HK-2 (cell line): ENCODE measurements at regions not wholly inside any gene's neighbourhood (a gene's known extent, or its start where the extent isn't known, plus 50 kb on each side); places are given as distances from the start of the nearest gene placed in this dataset.
A peak's percentile ranks its signal among the peaks of the same experiment; 100 is the strongest.
"Not testable (repeated sequence)": the region's sequence is repeated elsewhere in the genome, so short reads cannot be mapped to it uniquely, and the experiment has no call there.

Experiments
- DNase-seq: peaks from one replicate; pipeline ENCODE4 v3.0.0-alpha.2; 2018; ENCODE audit not compliant: unreplicated experiment

DNA sequence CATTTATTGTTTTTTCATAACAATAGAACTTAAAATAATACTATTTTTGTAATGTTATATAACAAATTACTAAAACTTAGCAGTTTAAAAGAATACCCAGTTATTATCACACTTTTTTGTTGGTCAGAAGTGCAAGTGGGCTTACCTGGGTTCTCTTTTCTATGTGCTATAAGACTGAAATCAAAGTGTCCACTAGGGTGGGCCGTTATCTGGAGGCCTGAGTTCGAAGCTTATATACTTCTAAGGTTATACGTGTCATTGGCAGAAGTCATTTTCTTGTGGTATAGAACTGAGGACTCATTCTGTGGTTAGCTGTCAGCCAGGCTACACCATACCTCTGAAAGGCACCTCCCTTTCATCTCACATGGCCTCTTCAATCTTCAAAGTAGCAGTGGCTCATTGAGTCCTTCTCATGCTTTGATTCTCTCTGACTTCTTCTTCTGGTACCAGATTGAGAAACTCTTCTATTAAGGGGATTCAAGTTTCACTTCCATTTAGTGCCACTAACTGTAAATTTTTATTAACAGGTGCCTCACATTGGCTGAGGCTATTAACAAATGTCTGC lies 414.3 kb downstream of the AMY1C start:
- no peak for DNase-seq

- DNase-seq: no peak
These were observed 422.6 kb downstream of the AMY1C start for GRCh38 chr1:104172243-104172681.

DNA sequence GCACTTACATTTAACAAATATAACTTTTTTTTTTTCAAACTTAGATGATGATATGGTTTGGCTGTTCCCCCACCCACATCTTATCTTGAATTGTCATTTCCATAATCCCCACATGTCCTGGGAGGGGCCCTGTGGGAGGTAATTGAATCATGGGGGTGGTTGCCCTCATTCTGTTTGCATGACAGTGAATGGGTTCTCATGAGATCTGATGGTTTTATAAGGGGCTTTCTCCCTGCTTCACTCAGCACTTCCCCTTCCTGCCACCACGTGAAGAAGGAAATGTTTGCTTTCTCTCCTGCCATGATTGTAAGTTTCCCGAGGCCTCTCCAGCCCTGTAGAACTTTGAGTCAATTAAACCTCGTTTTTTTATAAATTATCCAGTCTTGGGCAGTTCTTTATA lies 432.6 kb downstream of the AMY1C start:
- no peak for DNase-seq

GRCh38 chr1:104189207-104189606 lies 439.5 kb downstream of the AMY1C start:
- no peak for DNase-seq

- DNase-seq: no peak
These were observed 441.1 kb downstream of the AMY1C start for GRCh38 chr1:104190821-104191220.

- peak; percentile 30 for DNase-seq
These were observed 445.7 kb downstream of the AMY1C start for GRCh38 chr1:104195395-104195794.

GRCh38 chr1:104196136-104196535 lies 446.4 kb downstream of the AMY1C start:
- no peak for DNase-seq

- DNase-seq: no peak
These were observed 447.8 kb downstream of the AMY1C start for GRCh38 chr1:104197516-104197915.

DNA sequence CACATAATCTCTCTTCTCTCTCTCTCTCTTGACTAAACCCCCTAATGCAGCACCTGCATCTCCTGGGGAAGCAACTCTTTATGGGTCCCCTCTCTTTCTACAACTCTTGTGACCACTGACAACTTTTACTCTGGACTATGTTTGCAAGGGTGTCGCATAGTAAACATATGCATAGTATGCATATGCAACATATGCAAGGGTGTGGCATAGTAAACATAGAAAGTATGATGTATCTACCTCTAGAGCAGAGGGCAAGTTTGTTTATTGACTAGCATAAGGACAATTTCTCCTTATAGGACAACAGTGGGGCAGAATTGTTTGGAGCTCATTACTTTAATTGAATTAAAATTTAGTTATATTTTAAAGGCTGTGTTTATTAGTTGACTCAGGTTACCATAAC lies 462.5 kb downstream of the AMY1C start:
- DNase-seq: no peak

- not testable (repeated sequence) for DNase-seq
These were observed 467.8 kb downstream of the AMY1C start for GRCh38 chr1:104217395-104217986.

GRCh38 chr1:104229860-104230259 lies 480.2 kb downstream of the AMY1C start:
- DNase-seq: no peak

DNA sequence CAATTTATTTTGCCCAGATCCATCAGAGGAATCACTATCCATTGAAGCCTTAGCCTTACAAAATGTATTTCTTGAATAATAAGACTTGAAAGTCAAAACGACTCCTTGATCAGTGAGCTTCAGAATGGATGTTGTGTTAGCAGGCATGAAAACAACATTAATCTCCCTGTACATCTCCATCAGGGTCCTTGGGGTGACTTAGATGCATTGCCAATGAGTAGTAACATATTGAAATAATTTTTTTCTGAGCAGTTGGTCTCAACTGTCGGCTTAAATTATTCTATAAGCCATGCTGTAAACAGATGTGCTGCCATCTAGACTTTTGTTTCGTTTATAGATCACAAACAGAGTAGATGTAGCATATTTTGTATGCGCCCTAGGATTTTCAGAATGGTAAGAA lies 482.0 kb downstream of the AMY1C start:
- DNase-seq: no peak

GRCh38 chr1:104235141-104235540 lies 485.4 kb downstream of the AMY1C start:
- no peak for DNase-seq

DNA sequence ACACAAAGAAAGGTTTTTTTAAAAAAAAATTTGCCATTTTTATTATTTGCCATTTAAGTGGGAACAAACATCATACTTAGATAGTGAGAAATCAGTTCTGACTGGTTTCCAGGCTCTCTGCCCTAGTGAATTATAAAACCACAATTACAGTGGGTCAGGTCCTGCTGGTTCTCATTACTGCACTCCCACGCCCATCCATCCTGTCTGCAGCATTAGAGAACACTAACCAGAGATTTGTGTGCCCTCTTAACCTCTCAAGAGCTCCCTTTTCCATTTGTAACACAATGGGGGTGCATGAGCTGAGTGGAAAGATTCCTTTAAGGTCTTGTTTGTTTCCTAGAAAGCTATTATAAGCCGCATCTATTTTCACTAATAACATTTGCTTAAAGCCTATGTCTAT lies 489.3 kb downstream of the AMY1C start:
- DNase-seq: no peak

DNA sequence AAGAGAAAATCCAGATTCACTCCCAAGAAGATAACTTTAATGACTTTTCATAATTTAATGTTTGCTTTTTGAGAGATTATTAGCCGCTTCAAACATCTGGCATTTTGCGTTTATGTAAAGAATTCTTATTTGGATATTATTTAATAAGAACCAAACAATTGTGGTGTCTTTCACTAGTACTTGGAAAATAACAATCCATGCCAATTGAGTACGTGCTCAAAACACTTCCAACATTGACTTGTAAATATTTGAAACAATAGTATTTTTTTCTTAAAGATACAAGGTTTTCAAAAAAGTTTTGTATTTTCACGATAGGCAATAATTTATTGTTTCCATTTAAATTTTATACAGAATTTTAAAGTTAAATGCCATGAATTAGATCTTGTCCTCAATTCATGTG lies 498.7 kb downstream of the AMY1C start:
- no peak for DNase-seq

GRCh38 chr1:104259481-104259880 lies 509.8 kb downstream of the AMY1C start:
- DNase-seq: no peak

DNA sequence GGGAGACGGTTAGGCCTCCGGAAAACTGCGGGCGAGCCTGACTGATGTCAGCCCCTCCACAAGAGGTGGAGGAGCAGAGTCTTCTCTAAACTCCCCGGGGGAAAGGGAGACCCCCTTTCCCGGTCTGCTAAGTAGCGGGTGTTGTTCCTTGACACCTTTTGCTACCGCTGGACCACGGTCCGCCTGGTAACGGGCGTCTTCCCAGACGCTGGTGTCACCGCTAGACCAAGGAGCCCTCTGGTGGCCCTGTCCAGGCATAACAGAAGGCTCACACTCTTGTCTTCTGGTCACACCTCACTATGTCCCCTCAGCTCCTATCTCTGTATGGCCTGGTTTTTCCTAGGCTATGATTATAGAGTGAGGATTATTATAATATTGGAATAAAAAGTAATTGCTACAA lies 513.4 kb downstream of the AMY1C start:
- DNase-seq: not testable (repeated sequence)

- DNase-seq: no peak
These were observed 514.8 kb downstream of the AMY1C start for GRCh38 chr1:104264521-104264920.

DNA sequence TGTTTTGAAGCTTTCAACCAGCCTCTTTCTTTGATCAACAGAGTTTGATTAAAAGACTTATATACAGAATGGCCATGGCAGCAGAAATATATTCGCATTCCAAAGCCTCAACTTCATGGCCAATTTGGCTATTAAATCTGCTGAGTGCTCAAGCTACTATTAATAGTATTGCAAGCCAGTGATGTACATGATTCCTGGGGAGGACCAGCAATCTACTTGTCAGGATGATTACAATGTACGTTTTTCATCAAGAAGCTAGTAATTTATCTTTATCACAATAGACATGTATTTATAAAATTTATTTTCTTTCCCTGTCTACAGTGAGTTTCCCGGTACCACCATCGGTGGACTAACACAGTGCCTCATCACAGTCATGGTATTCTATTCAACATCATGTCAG lies 515.5 kb downstream of the AMY1C start:
- DNase-seq: no peak

DNA sequence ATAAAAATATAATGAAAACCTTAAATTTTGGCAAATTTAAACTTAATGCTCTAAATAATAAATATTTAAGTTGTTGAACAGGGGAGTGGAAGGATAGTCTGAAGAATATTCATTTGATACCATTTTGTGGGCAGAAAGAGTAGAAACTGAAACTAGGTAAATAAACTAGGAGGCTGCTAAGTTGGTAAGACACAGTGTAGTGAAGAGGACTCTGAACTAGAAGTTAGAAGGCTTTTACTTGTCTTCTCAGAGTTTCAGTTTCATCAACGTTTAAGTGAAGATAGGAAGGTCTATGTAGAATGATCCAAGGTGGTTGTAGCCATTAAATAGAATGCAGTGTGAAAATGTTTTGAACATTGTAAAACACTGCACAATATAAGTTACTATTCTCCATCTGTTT lies 516.9 kb downstream of the AMY1C start:
- DNase-seq: no peak

DNA sequence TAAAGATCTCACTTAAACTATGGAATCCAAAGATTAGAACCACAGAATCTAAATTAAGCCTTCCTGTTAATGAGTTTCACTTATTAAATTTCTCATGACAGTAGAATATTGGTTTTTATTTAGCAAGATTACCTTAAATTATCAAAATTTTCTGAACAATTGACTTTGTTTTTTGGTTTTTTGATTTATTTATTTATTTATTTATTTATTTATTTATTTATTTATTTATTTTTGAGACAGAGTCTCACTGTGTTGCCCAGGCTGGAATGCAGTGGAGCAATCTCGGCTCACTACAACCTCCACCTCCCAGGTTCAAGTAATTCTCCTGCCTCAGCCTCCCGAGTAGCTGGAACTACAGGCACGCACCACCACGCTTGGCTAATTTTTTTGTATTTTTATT lies 538.6 kb downstream of the AMY1C start:
- DNase-seq: not testable (repeated sequence)

GRCh38 chr1:104291156-104291555 lies 541.5 kb downstream of the AMY1C start:
- DNase-seq: no peak

DNA sequence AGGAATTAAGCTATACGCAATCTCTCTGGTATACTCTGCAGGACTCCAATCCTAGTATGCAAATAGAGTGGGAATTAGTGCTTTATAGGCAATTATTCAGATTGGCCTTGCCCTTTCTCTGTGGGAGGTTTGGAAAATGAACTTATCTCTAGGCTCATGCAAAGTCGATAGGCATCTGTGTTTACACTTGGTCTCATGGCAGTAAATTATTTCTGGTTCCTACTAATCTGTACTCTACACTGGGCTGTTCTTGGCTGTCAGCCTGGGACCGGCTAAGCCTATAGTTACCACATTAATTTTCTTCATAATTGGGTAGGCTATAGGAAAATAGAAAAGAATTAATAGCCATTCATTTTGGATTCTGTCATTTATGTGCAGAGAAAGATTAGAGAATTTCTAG lies 544.6 kb downstream of the AMY1C start:
- DNase-seq: no peak

DNA sequence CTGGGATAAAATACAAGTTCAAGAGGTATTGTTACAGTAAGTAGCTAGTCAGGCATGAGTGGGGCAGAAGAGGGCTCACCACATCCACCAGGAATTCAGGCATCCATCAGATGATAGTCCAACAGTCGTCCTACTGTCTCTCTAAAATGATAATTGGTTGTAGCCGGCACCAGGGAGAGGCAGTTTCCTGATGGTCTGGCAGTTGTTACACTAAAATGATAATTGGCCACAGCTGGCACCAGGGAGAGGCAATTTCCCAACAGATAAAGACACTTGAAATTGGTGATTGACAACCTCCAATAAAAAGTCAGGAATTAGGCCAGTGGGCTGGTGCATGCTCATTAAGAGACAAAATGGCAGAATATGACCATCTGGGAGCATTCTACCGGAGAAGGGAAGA lies 545.8 kb downstream of the AMY1C start:
- no peak for DNase-seq
